HG02610 (cell line): ENCODE measurements at regions not wholly inside any gene's neighbourhood (a gene's known extent, or its start where the extent isn't known, plus 50 kb on each side); places are given as distances from the start of the nearest gene placed in this dataset.

ENCODE experiments used
- ATAC-seq: cut with Tn5 transposase; IDR thresholded peaks from one replicate; pipeline ENCODE4 v1.9.1; 2021; ENCODE audit warnings: mild to moderate bottlenecking, moderate library complexity; ENCODE audit not compliant: unreplicated experiment

DNA sequence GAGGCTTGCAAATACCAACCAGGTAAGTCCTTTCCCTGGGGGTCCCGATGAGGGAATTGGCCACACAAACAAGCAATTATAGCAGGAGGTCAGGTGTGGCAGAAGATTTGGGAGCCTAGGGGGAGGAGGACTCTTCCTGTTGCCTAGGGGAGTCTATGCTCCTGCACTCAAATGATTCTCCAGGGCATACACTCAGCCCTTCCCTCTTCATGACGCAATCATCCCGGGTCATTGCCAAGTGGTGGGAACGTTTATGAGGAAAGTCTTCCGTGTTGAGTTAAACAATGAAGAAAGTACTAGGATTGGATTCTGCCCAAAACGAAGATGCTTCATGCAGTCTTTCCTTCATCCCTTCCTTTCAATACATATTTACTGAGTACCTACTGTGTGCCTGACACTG lies 186.5 kb upstream of the TSHZ2 start:
- no peak for ATAC-seq

DNA sequence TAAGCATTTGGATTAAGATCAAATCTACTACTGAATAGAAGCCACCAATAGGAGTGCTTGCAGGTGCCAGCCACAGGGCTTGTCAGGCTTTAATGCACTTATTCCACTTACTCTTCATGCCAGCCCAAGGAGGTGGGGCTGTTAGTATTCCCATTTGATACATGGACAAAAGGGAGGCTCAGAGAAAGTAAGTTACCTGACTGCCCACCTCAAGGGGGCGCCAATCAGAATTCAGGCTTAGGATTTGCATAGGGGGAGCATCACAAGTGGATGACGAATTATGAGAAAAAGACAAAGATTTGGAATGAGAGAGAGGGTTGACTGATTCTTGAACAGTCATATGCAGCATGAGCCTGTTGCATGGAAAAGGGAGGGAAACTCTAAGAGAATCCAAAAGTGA lies 188.4 kb upstream of the TSHZ2 start:
- ATAC-seq: no peak

DNA sequence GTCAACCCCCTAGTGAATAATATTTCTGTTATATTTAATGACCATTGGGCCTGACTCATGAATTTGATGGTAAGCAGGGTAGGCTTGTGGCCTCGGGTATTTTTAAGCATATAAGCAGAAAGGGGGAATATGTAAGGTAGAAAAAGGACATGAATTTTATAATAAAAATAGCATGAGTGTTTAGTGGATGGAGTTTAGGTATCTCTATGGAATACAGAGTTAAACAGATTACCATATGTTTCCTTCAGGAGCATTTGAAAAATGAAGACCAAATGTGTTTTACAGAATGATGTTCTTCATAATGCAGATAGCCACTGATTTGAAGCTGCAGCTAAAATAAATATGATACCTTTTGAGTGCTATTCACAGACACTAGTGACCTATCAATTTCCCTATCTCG lies 191.7 kb upstream of the TSHZ2 start:
- ATAC-seq: no peak

DNA sequence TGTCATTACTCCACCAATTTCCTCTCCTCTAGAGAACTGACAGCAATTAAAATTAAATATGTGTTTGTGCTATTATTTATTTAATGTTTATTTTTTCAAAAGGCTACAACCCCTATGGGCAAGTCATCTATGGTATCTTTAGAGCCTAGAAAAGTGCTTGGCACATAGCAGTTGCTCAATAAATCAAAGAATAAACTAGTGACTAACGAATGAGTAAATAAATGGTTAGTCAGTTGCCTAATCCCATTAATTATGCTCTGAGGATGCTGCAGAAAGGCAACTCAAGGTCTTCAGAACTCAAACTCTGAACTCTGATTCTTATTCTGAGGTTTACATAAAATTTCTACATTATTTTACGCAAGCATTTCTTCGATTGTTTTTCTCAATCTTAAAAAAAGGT lies 193.0 kb upstream of the TSHZ2 start:
- no peak for ATAC-seq

DNA sequence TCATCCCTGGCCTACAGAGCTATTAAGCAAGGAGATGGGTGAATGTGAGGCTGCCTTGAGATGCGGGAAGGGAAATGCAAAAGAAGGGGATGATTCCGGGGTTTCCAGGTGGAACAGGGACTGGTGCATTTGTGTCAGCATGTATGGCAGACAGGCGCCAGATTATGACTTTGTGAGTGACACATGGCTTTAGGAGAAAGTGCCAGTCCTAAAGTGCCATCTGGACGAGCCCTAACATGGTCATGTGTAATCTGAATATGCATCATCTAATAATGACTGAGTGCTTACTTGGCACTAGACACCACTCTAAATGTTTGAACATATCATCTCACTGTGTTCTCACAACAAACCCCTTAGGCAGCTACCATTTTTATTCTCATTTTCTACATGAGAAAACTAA lies 195.0 kb upstream of the TSHZ2 start:
- no peak for ATAC-seq

DNA sequence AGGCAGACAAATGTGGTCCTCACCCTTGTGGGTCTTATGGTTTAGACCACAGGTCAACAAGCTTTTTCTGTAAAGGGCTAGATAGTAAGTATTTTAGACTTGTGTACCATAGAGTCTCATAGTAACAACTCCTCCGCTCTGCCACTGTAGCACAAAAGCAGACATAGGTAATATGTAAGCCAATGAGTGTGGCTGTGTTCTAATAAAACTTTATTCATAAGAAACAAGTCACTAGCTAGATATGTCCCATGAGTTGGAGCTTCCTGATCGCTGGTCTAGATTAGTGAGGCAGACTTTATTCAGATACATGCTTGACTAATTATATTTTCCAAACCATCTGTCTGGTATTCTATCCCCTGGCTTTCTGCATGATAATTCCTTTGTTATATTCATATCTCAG lies 196.4 kb upstream of the TSHZ2 start:
- ATAC-seq: no peak

DNA sequence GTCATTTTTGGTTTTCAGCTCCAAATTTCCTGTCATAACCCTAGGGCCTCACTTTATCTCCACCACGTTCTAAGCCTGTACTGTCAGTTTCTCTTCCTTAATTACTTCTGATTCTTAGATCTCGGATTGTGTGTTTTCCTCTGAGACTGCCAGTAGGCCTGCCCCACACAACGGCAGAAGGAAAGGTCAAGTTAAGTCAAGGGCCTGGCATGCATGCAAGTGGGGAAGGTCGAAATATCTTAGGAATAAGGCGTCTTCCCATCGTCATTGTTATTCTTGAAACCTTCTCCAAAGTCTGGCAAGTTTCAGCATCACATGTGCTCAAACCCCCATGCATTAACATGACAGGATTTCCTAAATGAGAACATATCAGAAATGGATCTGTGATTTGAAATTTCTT lies 203.5 kb upstream of the TSHZ2 start:
- no peak for ATAC-seq

DNA sequence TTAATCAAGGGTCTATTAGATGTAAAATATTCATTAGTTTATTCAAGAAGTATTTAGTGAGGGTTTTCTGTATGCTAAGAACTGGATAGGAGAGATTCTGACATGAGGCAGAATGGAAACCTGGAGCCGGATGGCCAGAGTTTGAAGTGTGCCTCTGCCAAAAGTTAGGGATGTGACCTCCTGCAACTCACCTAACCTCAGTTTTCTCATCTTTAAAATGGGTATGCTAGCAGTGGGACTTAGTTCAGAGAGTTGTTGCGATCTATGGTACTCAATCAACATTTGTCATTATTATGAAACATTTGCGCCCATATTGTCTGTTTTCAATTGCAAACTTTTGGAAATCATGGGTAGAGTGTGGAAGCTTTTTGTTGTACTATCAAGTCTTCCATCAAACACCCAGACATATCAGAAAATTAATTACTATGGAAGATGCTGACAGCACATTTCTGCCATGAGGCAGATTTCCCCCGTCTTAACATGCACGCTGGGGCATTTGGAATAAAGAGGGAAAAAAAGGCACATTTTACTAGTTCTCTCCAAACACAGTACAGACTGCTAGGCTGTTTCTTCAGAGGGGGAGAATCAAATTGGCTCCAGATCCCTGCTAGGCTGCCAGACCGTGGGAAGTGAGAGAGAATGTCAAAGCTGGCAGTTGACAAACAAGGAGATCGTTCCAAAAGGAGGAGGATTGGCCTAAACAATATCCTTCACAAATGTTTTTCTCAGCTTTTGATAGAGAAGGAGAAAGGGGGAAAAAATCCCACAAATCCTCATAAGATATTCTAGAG lies 205.3 kb upstream of the TSHZ2 start:
- no peak for ATAC-seq

DNA sequence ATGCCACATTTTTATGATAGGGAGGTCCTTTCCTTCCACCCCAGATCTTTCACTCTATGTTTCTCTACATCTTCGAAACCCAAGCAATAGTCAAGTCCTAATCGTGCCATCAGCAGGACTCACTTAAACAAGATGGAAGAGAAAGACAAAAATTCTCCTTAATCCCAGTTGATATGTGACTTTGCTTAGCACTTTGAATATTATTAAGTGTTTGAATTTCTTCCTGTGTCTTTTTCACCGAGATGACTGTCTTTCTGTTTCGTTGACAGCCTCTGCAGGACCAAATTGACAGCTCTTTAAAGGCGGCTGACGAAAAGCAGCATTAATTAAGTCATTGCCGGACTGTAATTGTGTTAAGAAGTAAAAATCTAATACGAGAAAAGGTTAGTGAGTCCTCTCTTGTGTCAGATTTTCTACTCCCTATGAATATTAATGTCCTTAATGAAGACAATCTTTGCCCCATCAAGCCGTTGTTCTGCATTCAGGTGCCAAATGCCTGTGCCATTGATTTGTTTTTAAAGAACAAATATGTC lies 208.8 kb upstream of the TSHZ2 start:
- ATAC-seq: no peak

DNA sequence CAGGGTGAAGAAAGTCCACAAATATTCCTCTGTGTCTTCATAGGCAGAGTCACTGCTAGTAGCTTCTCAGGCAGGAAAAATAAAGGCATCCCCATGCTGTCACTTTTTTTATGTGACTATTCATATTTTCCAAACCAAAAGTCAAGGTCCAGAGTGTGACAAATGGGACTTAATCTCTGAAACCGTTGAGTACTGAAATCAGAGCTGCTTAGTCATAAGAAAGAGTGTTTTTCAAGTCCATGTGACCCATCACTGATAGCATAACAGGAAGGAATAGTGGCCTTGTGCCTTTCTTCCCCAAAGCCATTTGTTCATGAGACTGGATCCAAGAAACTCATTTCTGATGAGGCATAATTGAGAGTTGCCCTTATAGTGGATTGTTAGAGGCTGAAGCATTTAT lies 210.3 kb upstream of the TSHZ2 start:
- ATAC-seq: no peak

DNA sequence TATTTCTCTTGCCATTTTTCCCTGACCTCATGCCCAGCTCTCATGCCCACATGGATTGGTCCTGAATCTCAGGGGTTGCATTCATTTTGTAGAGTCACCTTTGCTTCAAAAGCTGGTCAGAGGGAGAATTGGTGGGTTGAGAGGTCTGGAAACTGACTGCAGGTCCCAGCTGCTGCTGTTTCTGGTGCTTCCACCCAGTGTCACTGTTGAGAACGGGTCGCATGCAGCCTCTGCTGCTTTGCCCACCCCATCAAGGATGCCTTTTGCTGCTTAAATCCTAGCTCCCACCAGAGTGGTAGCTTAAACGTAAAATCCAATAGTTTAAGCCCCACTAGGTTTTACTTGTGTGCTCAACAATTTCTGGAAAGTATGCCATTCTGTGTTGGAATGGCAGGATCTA lies 211.4 kb upstream of the TSHZ2 start:
- no peak for ATAC-seq

DNA sequence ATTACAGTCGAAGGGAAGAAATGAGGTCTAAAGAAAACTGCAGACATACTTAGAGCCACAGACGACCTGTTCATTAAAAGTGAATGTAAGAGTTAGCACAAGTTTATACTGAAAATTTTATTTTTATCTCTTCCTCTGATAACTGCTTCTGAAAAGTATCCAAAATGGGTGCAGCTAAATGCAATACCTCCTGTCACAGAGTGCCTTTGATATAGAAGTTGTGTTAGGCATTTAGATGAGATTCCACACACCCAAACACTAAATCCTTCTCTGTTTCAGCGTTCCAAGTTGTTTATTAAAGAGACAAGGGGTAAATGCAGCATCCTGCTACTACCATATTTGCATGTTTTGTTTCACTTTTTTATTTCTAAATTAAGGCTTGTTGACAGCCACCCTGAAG lies 214.7 kb upstream of the TSHZ2 start:
- ATAC-seq: no peak

DNA sequence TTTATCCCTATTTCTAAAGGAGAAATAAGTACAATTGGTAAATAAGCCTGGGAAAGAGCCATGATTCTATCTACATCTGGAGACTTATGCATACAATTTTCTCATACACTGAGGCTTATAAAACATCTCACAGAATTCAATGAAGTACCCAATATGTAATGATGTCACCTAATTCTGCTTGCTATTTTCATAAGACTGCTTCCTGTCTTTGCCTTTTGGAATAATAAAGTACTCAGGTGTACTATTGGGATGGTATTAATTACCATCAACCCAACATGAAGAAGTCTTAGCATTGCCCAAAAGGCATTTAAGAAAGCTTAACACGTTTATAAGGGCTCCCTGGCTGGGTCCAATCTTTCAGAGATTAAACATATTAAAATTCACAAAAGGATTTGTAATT lies 216.4 kb upstream of the TSHZ2 start:
- no peak for ATAC-seq

DNA sequence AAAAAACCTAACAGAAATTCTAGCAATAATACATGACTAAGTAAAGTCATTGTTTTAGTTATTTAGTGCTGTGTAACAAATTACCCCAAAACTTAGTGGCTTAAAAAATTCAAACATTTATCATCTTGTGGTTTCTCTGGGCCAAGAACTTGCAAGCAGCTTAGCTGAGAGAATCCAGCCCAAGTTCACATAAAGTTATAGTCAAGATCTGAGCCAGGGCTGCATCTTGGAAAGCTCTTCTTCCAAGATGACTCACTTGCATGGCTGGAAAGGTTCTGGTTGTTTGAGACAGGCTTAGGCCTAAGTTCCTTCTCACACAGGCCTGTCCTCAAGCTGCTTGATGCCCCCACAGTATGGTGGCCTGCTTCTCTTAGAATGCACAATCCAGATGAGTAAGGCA lies 217.8 kb upstream of the TSHZ2 start:
- no peak for ATAC-seq

DNA sequence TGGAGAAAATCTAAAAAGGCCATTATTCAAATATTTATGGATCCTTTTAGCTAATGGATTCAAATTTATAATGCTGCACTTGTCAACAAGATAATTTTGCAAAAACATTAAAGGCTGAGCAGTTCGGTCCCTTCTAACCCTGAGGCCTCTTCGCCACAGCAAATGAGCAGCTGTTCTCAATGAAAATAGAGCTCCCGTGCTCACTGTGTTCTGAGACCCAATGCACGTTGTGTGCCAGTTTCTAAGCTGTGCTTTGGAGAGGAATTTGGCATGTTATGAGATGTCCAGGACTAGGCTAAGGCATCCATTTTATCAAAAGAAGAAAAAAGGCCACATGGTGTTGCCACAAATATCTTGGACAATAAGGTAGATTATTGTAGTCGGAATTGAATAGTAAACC lies 220.1 kb upstream of the TSHZ2 start:
- no peak for ATAC-seq

DNA sequence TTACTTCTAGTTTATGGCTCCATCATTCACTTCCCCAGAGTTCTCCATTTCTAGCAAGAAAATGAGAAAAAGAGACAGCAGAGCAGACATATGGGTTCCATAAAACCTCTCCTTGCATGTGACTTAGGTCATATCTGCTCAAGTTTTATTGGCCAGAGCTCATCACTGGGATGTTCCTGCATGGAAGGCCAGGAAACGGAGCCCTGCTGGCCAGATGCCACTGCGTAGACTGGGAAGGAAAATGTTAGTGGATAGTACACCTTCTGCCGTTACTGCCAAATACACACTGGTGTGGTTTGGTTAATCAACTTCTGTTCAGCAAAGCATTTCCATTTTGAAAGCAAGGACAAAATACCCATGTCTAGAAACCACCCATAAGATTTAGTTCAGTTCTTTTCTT lies 220.6 kb upstream of the TSHZ2 start:
- ATAC-seq: no peak

DNA sequence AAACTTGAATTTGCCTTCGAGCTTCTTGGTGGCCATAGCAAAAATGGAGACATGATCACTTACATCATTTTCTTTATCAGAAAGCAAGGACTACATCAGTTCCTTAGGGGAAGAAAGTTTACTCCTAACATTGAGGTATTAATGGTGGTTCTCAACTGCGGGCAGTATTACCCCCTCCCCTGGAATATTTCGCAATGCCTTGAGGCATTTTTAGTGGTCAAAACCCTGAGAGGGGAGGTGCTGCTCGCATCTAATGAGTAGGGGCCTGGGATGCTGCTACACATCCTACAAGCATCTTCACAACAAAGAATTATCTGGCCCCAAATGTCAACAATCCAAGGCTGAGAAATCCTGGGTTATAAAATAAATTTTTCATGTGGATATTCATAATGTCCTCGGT lies 222.2 kb upstream of the TSHZ2 start:
- ATAC-seq: no peak

DNA sequence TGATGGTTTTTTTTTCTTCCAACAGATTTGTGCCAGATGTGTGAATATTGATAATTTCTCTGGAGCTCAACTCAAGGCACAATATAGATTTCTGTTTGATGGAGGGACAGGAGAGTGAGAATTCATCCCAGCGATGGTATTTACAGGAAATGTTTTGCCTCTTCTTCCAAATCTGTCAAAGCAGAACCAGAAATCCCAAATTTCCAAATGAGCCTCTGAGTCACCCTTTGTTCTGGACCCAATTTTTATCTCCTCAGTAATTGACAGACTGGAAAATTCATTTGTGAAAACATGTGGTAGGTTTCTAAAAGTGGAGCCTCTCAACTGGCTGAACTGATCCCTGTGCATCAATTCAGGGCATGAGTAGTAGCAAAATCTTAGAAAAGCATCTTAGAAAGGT lies 223.2 kb upstream of the TSHZ2 start:
- ATAC-seq: no peak

DNA sequence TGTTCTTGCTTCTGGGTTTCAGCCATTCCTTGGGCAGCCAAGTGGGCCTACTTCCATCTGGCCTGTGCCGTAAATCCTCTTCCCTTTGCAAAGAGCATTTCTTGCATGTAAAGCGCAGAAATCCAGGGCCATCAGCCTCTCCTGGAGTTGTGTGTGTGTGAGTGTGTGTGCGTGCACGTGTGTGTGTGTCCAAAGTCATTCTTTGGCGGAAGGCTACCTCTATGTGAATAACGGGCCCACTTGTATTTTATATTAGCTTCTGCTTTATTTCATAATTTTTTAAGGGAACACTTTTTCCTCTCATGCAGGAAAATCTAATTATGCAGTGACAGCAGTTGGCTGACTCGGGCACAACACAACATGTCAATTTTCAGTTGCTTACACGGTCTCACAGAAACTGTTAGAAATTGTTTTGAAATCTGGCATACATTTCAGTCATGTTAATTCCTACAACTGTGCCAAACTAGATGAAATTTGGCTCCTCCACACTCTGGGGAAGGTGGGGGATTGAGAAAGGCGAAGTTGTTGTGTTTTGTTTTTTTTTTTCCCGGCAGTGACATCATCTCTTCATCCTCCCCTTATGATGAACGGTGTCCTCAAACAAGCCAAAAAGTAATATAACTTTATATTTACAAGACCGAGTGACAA lies 223.7 kb upstream of the TSHZ2 start:
- no peak for ATAC-seq

DNA sequence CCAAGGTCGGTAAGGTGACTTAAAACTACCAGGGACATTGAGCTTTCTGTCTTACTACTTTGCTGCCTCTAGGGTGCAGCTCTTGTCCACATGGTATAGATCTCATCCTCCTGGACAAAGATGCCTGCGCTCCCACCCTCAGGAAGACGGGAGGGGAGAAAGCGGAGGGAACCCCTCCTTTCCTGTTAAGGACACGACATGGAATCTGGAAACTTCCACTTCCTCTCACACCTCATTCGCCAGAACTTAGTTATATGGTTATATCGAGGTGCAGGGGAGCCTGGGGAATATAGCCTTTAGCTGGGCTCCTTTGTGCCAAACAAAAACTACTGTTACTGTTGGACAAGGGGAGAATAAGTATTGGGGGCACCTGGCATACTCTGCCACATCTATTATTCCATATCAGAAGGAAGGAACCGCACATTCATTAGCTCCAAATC lies 224.3 kb upstream of the TSHZ2 start:
- no peak for ATAC-seq

DNA sequence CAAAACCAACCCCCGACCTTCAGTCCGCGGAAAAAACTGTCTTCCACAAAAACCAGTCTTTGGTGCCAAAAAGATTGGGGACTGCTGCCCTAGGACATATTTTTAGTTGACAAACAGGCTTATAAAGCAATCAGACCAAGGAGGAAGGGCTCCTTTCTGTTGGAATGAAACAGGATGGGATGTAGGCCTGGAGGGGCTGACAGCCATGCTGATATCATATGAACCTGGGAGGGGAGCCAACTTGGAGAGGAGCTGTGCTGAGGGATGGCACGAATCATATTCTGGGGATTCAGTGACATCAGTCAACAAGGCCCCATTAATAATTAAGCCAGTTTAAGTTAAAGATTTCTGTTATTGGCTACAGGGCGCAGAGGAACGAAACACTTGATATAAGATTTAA lies 225.4 kb upstream of the TSHZ2 start:
- no peak for ATAC-seq

DNA sequence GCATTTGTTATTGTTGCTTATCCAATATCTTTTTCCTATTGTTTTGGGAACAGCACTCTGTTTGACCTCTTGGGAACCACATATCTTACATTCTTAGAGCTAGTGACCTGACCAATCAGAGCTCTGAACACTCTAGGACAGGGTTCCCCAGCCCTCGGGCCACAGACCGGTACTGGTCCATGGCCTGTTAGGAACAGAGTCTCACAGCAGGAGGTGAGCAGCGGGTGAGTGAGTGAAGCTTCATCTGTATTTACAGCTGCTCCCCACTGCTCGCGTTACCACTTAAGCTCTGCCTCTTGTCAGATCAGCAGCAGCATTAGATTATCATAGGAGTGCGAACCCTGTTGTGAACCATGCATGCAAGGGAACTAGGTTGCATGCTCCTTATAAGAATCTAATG lies 226.0 kb upstream of the TSHZ2 start:
- no peak for ATAC-seq

DNA sequence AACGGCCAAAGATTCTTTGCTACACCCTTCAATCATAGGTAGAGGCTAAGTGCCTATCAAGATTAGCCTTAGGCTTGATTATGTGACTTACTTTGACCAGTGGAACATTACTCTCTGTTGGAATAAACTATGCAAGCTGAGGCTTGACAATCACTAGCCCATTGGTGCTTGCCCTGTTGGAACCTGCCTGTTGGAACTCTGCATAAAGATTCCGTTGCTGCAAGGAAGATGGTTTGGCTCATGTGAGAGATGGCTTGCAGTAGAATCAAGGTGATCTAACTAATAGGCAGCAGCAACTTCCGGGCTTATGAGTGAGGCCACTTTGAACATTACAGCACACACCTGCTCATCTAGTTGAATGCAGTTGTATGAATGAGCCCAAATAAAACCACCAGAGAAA lies 227.7 kb upstream of the TSHZ2 start:
- ATAC-seq: no peak
